ENCODE measurements at regions not wholly inside any gene's neighbourhood (a gene's known extent, or its start where the extent isn't known, plus 50 kb on each side); places are given as distances from the start of the nearest gene placed in this dataset.

DNA sequence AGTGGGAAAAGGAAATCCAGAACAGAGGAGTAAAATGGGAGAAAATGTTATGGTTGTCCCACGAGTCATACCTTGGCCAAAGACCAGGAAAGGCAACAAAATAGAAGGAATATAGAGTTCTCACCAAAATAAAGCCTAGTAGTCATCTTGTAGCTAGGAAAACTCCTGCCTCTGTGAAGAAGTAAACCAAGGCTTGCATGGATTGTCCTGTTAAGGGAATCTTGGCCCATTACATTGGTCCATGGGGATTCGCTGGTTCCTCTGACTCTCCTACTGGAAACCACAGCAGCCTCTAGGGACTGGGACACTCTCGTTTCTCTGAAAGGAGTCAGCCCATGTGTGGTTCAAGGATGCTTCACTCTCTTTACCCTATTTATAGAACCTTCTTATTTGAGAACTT is 62.9 kb upstream of the FNDC3B start:
- no peaks in the 10 kb centered on the region for H3K9me3 ChIP-seq
- no peaks in the 10 kb centered on the region for H3K27me3 ChIP-seq
- DNase-seq = no peak
- H3K4me3 ChIP-seq = no peak overlapping the region
- no peaks in the 10 kb centered on the region for H3K4me1 ChIP-seq
- H3K27ac ChIP-seq = no peak overlapping the region
- no peak for TF ChIP-seq EP300 (IDR thresholded peaks at IDR 0.05; ENCODE audit: low read depth)
- no peak for TF ChIP-seq POLR2A (IDR thresholded peaks at IDR 0.05)
- no peak for TF ChIP-seq POLR2AphosphoS5 (IDR thresholded peaks at IDR 0.05)
- TF ChIP-seq, protein P1, sequence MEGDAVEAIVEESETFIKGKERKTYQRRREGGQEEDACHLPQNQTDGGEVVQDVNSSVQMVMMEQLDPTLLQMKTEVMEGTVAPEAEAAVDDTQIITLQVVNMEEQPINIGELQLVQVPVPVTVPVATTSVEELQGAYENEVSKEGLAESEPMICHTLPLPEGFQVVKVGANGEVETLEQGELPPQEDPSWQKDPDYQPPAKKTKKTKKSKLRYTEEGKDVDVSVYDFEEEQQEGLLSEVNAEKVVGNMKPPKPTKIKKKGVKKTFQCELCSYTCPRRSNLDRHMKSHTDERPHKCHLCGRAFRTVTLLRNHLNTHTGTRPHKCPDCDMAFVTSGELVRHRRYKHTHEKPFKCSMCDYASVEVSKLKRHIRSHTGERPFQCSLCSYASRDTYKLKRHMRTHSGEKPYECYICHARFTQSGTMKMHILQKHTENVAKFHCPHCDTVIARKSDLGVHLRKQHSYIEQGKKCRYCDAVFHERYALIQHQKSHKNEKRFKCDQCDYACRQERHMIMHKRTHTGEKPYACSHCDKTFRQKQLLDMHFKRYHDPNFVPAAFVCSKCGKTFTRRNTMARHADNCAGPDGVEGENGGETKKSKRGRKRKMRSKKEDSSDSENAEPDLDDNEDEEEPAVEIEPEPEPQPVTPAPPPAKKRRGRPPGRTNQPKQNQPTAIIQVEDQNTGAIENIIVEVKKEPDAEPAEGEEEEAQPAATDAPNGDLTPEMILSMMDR (IDR thresholded peaks at IDR 0.05) = no peak
- in situ Hi-C loops (cut with MboI; ENCODE audit: low pct_ligation_motif_present in 1 of 4, low pct_unique_long_range_greater_than_20kb in 1 of 4, low sequenced_read_pairs in 3 of 4) (no loop called here), intact Hi-C loops (cut with DNase I; ENCODE audit: low total_unique reads) (no loop called here)
- 63 to 73% methylated on average over 1 to 3 of the region's 3 CpGs for WGBS, 2 donors (ENCODE audit: low coverage in 1 of 2)
- H3K36me3 ChIP-seq = no peaks in the 10 kb centered on the region

DNA sequence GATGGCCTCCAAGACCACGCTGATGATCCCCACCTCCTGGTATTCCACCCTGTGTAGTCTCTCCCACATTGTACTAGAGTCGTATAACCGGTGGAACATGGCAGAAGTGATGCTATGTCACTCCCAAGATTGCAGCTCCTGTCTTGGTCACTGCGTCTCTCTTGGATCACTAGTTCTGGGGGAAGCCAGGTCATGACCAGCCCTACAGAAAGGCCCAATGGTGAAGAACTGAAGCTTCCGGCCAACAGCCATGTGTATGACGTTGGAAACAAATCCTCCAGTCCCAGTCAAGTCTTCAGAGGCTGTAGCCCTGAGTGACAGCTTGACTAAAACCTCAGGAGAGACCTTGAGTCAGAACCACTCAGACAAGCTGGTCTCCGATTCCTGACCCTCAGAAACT is 61.9 kb upstream of the FNDC3B start:
- in situ Hi-C loops (cut with MboI; ENCODE audit: low pct_ligation_motif_present in 1 of 4, low pct_unique_long_range_greater_than_20kb in 1 of 4, low sequenced_read_pairs in 3 of 4) = no loop called here
- H3K27me3 ChIP-seq = no peaks in the 10 kb centered on the region
- no peak for TF ChIP-seq POLR2A (IDR thresholded peaks at IDR 0.05)
- H3K36me3 ChIP-seq = no peaks in the 10 kb centered on the region
- no peaks in the 10 kb centered on the region for H3K4me1 ChIP-seq
- intact Hi-C loops (cut with DNase I; ENCODE audit: low total_unique reads) = no loop called here
- H3K4me3 ChIP-seq = no peak overlapping the region
- no peak for DNase-seq
- H3K27ac ChIP-seq = no peak overlapping the region
- no peaks in the 10 kb centered on the region for H3K9me3 ChIP-seq
- 95 to 100% methylated on average over 1 to 7 of the region's 7 CpGs for WGBS, 2 donors (ENCODE audit: low coverage in 1 of 2)

DNA sequence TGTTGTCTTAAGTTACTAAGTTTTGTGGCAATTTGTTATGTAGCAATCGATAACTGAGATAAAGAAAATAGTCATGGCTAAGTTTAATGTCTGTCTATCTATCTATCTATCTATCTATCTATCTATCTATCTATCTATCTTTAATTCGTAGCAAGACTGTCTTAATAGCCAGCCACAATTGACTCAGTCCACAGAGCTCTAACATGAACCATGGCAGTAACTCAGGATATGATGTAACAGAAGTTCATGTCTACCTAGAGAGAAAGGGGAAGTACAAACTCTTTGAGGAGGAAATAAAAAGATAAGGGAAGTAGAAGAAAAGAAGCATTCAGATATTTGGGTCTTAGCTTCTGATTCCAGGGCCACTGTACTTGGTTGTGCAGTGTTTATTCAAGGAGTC is 61.5 kb upstream of the FNDC3B start:
- WGBS, 2 donors (ENCODE audit: low coverage in 1 of 2) = 84 to 100% methylated on average over 2 of the region's 2 CpGs
- H3K4me1 ChIP-seq = no peaks in the 10 kb centered on the region

DNA sequence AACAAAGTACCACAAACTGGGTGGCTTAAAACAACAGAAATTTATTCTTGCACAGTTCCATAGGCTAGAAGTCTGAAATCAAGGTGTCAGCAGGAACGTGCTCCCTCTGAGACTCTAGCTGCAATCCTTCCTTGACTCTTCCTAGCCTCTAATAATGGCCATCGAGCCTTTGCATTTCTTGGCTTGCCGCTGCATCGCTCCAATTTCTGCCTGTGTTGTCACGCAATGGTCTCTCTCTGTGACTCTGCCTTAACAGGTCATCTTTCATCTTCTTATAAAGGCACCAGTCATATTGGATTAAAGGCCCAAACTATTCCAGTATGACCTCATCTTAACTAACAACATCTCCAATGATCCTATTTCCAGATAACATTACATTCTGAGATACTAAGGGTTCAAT is 61.0 kb upstream of the FNDC3B start:
- H3K27ac ChIP-seq = no peak overlapping the region
- 84 to 88% methylated on average over 5 of the region's 5 CpGs for WGBS, 2 donors (ENCODE audit: low coverage in 1 of 2)

More for the DNA sequence above, 61.5 kb upstream of the FNDC3B start:
- Histone ChIP-seq H3K27me3 (no peaks in the 10 kb centered on the region), H3K27ac (no peak overlapping the region), H3K36me3 (no peaks in the 10 kb centered on the region), H3K4me3 (no peak overlapping the region), H3K9me3 (no peaks in the 10 kb centered on the region)
- DNase-seq = no peak
- in situ Hi-C loops (cut with MboI; ENCODE audit: low pct_ligation_motif_present in 1 of 4, low pct_unique_long_range_greater_than_20kb in 1 of 4, low sequenced_read_pairs in 3 of 4) = no loop called here
- intact Hi-C loops (cut with DNase I; ENCODE audit: low total_unique reads) = no loop called here
- no peak for TF ChIP-seq POLR2A (IDR thresholded peaks at IDR 0.05)
- TF ChIP-seq EP300 (IDR thresholded peaks at IDR 0.05; ENCODE audit: low read depth) = no peak
- no peak for TF ChIP-seq POLR2AphosphoS5 (IDR thresholded peaks at IDR 0.05)
- TF ChIP-seq, protein P1 (IDR thresholded peaks at IDR 0.05) = no peak

DNA sequence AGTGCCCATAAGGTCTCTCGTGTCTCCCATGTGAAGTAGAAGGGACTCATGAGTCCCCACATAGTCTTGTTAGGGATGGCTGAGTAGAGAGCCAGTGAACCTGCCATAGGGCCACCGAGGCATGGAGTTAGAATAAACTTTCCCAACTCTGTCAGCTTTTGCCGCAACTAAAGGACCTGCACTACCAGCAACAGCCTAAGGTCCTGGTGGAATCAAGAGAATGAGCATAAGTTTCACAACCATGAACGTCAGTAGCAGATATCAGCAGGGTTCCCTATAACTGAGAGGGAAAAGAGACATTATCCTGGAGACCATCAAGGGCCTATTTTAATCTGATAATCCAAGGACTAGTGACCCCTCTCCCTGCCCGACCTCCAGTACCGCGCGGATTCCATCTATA is 60.3 kb upstream of the FNDC3B start:
- TF ChIP-seq, protein P1 (IDR thresholded peaks at IDR 0.05) = no peak
- TF ChIP-seq EP300 (IDR thresholded peaks at IDR 0.05; ENCODE audit: low read depth) (no peak), POLR2AphosphoS5 (IDR thresholded peaks at IDR 0.05) (no peak)
- no peaks in the 10 kb centered on the region for H3K27me3 ChIP-seq
- intact Hi-C loops (cut with DNase I; ENCODE audit: low total_unique reads) = no loop called here
- H3K4me1 ChIP-seq = no peaks in the 10 kb centered on the region
- in situ Hi-C loops (cut with MboI; ENCODE audit: low pct_ligation_motif_present in 1 of 4, low pct_unique_long_range_greater_than_20kb in 1 of 4, low sequenced_read_pairs in 3 of 4) = no loop called here
- 91 to 93% methylated on average over 3 to 8 of the region's 8 CpGs for WGBS, 2 donors (ENCODE audit: low coverage in 1 of 2)
- no peaks in the 10 kb centered on the region for H3K9me3 ChIP-seq
- H3K36me3 ChIP-seq = no peaks in the 10 kb centered on the region
- DNase-seq = no peak
- no peak overlapping the region for H3K27ac ChIP-seq
- H3K4me3 ChIP-seq = no peak overlapping the region

More for the DNA sequence above, 61.0 kb upstream of the FNDC3B start:
- Histone ChIP-seq H3K27me3 (no peaks in the 10 kb centered on the region), H3K36me3 (no peaks in the 10 kb centered on the region), H3K4me3 (no peak overlapping the region), H3K4me1 (no peaks in the 10 kb centered on the region), H3K9me3 (no peaks in the 10 kb centered on the region)
- DNase-seq = no peak
- TF ChIP-seq, protein P1 (IDR thresholded peaks at IDR 0.05) = no peak
- no peak for TF ChIP-seq POLR2A (IDR thresholded peaks at IDR 0.05)
- no peak for TF ChIP-seq POLR2AphosphoS5 (IDR thresholded peaks at IDR 0.05)
- no peak for TF ChIP-seq EP300 (IDR thresholded peaks at IDR 0.05; ENCODE audit: low read depth)
- intact Hi-C loops (cut with DNase I; ENCODE audit: low total_unique reads) (no loop called here), in situ Hi-C loops (cut with MboI; ENCODE audit: low pct_ligation_motif_present in 1 of 4, low pct_unique_long_range_greater_than_20kb in 1 of 4, low sequenced_read_pairs in 3 of 4) (no loop called here)

Measured in transverse colon (tissue), 4 donors.